ENCODE measurements at regions not wholly inside any gene's neighbourhood (a gene's known extent, or its start where the extent isn't known, plus 50 kb on each side); places are given as distances from the start of the nearest gene placed in this dataset.

GRCh38 chr1:99467645-99468044 lies 178.3 kb upstream of the PALMD start:
- Mint-ChIP-seq H3K4me1 (peaks cover 17% of the 10 kb centered on the region), H3K27me3 (ENCODE audit: low read depth) (no peaks in the 10 kb centered on the region), H3K27ac (no peak overlapping the region), H3K9me3 (peaks cover 13% of the 10 kb centered on the region), H3K4me3 (no peak overlapping the region), H3K36me3 (no peaks in the 10 kb centered on the region)
- POLR2A ChIA-PET = no interaction called here
- CTCF ChIA-PET = no interaction called here
- DNase-seq (ENCODE audit: low spot score) (no peak), ATAC-seq (no peak)
- no peak for TF ChIP-seq KAT7 (CRISPR knock-in tag; IDR thresholded peaks at IDR 0.05; ENCODE audit: borderline replicate concordance)
- TF ChIP-seq ZNF219 (CRISPR knock-in tag; IDR thresholded peaks at IDR 0.05; ENCODE audit: borderline replicate concordance) = no peak
- TF ChIP-seq AFF4 (CRISPR knock-in tag; IDR thresholded peaks at IDR 0.05; ENCODE audit: borderline replicate concordance) = no peak
- no peak for TF ChIP-seq ZSCAN18 (CRISPR knock-in tag; IDR thresholded peaks at IDR 0.05)
- TF ChIP-seq ELF4 (CRISPR knock-in tag; IDR thresholded peaks at IDR 0.05; ENCODE audit: low read depth) = no peak
- TF ChIP-seq CBFB (CRISPR knock-in tag; IDR thresholded peaks at IDR 0.05; ENCODE audit: low read depth) = no peak

GRCh38 chr1:99469550-99469971 lies 176.4 kb upstream of the PALMD start:
- ATAC-seq (no peak), DNase-seq (ENCODE audit: low spot score) (no peak)
- no peak overlapping the region for H3K27ac Mint-ChIP-seq
- TF ChIP-seq PRDM15 (CRISPR knock-in tag; IDR thresholded peaks at IDR 0.05) = no peak
- no peak for TF ChIP-seq USF2 (CRISPR knock-in tag; IDR thresholded peaks at IDR 0.05)
- TF ChIP-seq ZNF263 (CRISPR knock-in tag; IDR thresholded peaks at IDR 0.05; ENCODE audit: low read depth) = no peak
- TF ChIP-seq ERG (CRISPR knock-in tag; IDR thresholded peaks at IDR 0.05) = no peak
- TF ChIP-seq E2F1 (CRISPR knock-in tag; IDR thresholded peaks at IDR 0.05) = no peak
- TF ChIP-seq GTF2I (CRISPR knock-in tag; conservative IDR thresholded peaks at IDR 0.05) = no peak
- TF ChIP-seq HMGA2 (CRISPR knock-in tag; IDR thresholded peaks at IDR 0.05) = no peak
- TF ChIP-seq TEAD1 (CRISPR knock-in tag; IDR thresholded peaks at IDR 0.05) = no peak
- TF ChIP-seq NR1H2 (CRISPR knock-in tag; IDR thresholded peaks at IDR 0.05) = no peak
- TF ChIP-seq ZNF671 (CRISPR knock-in tag; IDR thresholded peaks at IDR 0.05) = no peak
- no peak for TF ChIP-seq FOXP1 (CRISPR knock-in tag; IDR thresholded peaks at IDR 0.05; ENCODE audit: borderline replicate concordance)
- TF ChIP-seq ZNF121 (CRISPR knock-in tag; IDR thresholded peaks at IDR 0.05) = no peak
- no peak for TF ChIP-seq ZNF317 (CRISPR knock-in tag; IDR thresholded peaks at IDR 0.05; ENCODE audit: borderline replicate concordance, low read depth)
- no peak for TF ChIP-seq RELA (CRISPR knock-in tag; IDR thresholded peaks at IDR 0.05; ENCODE audit: borderline replicate concordance)
- TF ChIP-seq TEAD4 (CRISPR knock-in tag; IDR thresholded peaks at IDR 0.05) = no peak
- ChIA-PET POLR2A (no interaction called here), CTCF (interaction anchor here (0.9 kb wide), 1 partner anchor 58 kb away, joined by 5 read pairs; no protein-coding TSS in a partner anchor)
- no peak overlapping the region for H3K4me3 Mint-ChIP-seq
- H3K9me3 Mint-ChIP-seq = peaks cover 13% of the 10 kb centered on the region
- H3K36me3 Mint-ChIP-seq = no peaks in the 10 kb centered on the region
- peaks cover 14% of the 10 kb centered on the region for H3K4me1 Mint-ChIP-seq
- H3K27me3 Mint-ChIP-seq (ENCODE audit: low read depth) = no peaks in the 10 kb centered on the region

Measured in WTC11 (cell line).